GM10248 (cell line): ENCODE measurements at regions not wholly inside any gene's neighbourhood (a gene's known extent, or its start where the extent isn't known, plus 50 kb on each side); places are given as distances from the start of the nearest gene placed in this dataset.

ENCODE experiments used
- CTCF ChIA-PET: fragments of 300-600 bp; sonication (Branson Sonifier 250); formaldehyde crosslinking; extraction: SDS; loops from one replicate; lab custom pipeline; 2021; ENCODE audit warnings: antibody characterized with exemption; lab: Yijun Ruan, JAX
- POLR2A ChIA-PET: fragments of 350-650 bp; sonication (Branson Sonifier 250); formaldehyde crosslinking; extraction: SDS; loops from one replicate; lab custom pipeline; 2020; ENCODE audit warnings: antibody characterized with exemption; lab: Yijun Ruan, JAX
- DNase-seq: peaks from one replicate; pipeline ENCODE4 v3.0.0; 2012; ENCODE audit errors: extremely low spot score
- CTCF ChIP-seq: IDR thresholded peaks from 2 replicates; pipeline ENCODE4 v1.5.1; 2012; ENCODE audit warnings: mild to moderate bottlenecking, low read depth; ENCODE audit errors: extremely low read depth, missing control alignments, control extremely low read depth

DNA sequence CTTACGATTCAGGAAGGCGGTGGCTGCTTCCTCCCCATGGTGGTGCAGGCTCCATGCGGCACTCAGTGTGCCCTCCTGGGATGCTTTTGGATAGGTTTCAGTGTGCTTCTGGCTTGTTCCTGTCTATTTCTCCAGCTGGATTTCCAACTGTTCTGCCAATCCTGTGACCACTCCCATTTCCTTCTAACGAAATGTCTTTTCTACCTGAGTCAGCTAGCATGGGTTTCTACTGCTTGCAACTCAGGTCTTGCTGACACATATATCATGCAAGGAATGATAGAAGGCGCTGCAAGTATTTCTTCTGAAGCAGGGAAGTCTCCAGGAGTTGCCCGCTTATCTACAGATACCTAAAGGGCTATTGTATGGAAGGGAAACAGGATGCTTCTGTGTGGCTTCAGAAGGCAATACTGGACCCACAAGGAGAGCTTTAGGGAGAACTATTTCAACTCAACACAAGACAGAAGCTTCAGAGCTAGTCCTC is 244.4 kb downstream of the OPA1 start:
- ChIA-PET CTCF (no interaction called here), POLR2A (no interaction called here)
- DNase-seq: no peak
- TF ChIP-seq CTCF: no peak

DNA sequence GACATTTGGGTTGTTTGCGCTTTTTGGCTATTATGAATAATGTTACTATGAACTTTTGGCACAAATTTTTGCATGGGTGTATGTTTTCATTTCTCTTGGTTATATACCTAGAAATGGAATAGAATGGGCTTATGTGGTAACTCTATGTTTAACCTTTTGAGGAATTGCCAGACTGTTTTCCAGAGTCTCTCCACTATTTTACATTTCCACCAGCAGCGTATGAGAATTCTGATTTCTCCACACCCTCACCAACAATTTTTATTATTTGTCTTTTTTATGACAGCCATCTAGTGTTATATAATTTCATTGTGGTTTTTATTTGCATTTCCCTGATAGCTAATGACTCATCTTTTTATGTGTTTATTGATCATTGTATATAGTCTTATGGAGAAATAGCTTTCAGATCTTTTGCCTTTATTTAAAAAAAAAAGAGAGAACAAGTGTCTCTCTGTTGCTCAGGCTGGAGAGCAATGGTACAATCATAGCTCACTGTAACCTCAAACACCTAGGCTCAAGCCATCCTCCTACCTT is 247.2 kb downstream of the OPA1 start:
- CTCF ChIA-PET: no interaction called here
- DNase-seq: no peak
- POLR2A ChIA-PET: no interaction called here
- TF ChIP-seq CTCF: no peak

- DNase-seq: no peak
- no peak for TF ChIP-seq CTCF
- ChIA-PET POLR2A (no interaction called here), CTCF (interaction anchor here (1.1 kb wide), 1 partner anchor 22 kb away, joined by 3 read pairs; no protein-coding TSS in a partner anchor)
Measured at GRCh38 chr3:193841581-193841980, 248.6 kb downstream of the OPA1 start.

DNA sequence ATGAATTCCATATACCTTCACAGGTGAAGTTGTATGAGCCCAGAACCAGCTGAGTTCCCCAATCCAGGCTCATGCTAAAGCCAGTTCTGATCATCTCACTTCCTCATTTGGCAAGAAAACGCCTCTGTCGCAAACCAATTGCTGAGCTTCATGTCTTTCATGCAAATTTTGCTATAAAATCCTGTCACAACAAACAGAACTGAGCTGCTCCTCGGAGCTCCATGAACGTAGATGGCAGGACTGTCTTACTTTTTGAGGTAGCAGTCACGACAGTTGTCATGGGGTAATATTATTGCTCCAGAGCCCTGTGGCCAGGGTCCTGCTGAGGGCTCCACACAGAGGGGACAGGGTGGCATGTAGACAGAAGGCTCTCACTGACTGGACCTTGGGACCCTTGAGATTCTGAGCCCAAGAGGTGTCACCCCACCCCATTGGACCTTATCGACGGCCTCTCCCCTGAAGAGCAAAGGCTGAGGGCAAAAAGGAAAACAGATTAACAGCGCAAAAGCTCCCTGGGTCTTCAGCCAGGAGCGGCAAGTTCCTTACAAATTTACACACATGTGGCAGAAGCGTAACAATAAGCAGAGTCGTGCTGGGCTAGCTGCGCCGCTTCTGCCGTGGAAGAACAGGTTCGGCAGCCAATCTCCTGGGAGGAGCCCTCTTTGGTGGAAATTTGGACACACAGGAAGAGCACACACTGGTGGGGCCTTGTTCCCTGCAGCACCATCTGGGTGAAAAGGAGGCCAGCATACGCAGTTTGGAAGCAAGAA is 249.2 kb downstream of the OPA1 start:
- POLR2A ChIA-PET: no interaction called here
- DNase-seq: peak; percentile 50
- CTCF ChIA-PET: interaction anchor here (1.1 kb wide), 1 partner anchor 22 kb away, joined by 3 read pairs; no protein-coding TSS in a partner anchor
- TF ChIP-seq CTCF: no peak

DNA sequence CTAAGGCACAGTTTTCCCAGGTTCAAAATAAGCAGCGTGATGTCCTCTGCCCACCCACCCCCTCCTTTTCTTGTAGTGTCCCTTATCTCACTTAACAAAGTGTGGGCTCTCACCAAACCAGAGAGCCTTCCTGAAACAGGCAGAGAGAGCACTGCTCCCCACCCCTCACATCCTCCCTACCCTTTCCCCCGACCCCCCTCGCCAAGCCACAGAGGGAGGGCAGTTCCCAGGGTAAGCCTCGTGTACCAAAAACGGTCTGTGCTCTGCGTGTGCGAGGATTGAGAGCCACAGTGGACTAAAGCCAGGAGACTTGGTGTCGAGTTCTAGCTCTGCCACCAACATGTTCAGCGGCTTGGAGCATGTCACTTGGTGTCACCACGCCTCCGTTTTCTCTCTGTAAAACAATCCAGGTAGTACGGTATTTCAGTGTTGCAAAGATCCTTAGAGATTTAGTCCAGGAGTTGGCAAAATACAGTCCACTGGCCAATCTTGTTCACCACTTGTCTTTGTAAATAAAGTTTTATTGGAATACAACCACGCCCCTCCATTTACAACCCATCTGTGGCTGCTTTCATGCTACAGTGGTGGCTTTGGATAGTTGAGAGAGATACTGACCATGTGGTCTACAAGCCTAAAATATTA is 249.9 kb downstream of the OPA1 start:
- TF ChIP-seq CTCF: no peak
- ChIA-PET POLR2A (no interaction called here), CTCF (interaction anchor here (1.4 kb wide), 1 partner anchor 10 kb away, joined by 4 read pairs; no protein-coding TSS in a partner anchor)
- DNase-seq: no peak

- no peak for DNase-seq
- CTCF ChIA-PET: interaction anchor here (1.4 to 1.7 kb wide), 3 partner anchors 9 to 11 kb away, joined by 3 to 4 read pairs (median 3); no protein-coding TSS in a partner anchor
- POLR2A ChIA-PET: no interaction called here
- no peak for TF ChIP-seq CTCF
Measured at GRCh38 chr3:193843474-193844301, 250.7 kb downstream of the OPA1 start.
